ENCODE measurements at regions not wholly inside any gene's neighbourhood (a gene's known extent, or its start where the extent isn't known, plus 50 kb on each side); places are given as distances from the start of the nearest gene placed in this dataset.
A peak's percentile ranks its signal among the peaks of the same experiment; 100 is the strongest.
"Not testable (repeated sequence)": the region's sequence is repeated elsewhere in the genome, so short reads cannot be mapped to it uniquely, and the experiment has no call there.

GRCh38 chr3:178343433-178344038 lies 192.7 kb upstream of the KCNMB2 start:
- ATAC-seq (ENCODE audit: poor library complexity) (no peak), DNase-seq (no peak)
- no peaks in the 10 kb centered on the region for H3K27me3 Mint-ChIP-seq
- TF ChIP-seq CTCF (IDR thresholded peaks at IDR 0.05), result no peak
- H3K4me3 Mint-ChIP-seq, result no peak overlapping the region
- ChIA-PET POLR2A (no interaction called here), CTCF (no interaction called here)
- H3K4me1 Mint-ChIP-seq (ENCODE audit: low read depth), result no peaks in the 10 kb centered on the region
- H3K4me1 ChIP-seq (ENCODE audit: insufficient read depth, low read length), result no peaks in the 10 kb centered on the region
- no peaks in the 10 kb centered on the region for H3K36me3 Mint-ChIP-seq (ENCODE audit: low read depth)
- no peak overlapping the region for H3K27ac ChIP-seq (ENCODE audit: low read depth in 1 of 2, low read length in 2 of 2)
- no peak overlapping the region for H3K27ac Mint-ChIP-seq
- H3K27me3 ChIP-seq (ENCODE audit: control insufficient read depth in 1 of 2, insufficient read depth in 2 of 2, low read length in 2 of 2), result no peaks in the 10 kb centered on the region
- intact Hi-C loops (cut with DNase I, micrococcal nuclease), result no loop called here
- H3K36me3 ChIP-seq (ENCODE audit: insufficient read depth, low read length), result no peaks in the 10 kb centered on the region
- H3K9me3 ChIP-seq (ENCODE audit: control insufficient read depth in 1 of 2, insufficient read depth in 1 of 2, low read length in 2 of 2), result no peaks in the 10 kb centered on the region
- no peaks in the 10 kb centered on the region for H3K9me3 Mint-ChIP-seq
- no peak overlapping the region for H3K4me3 ChIP-seq (ENCODE audit: low read length)

GRCh38 chr3:178345944-178346343 lies 190.3 kb upstream of the KCNMB2 start:
- DNase-seq (no peak), ATAC-seq (ENCODE audit: poor library complexity) (no peak)
- Mint-ChIP-seq H3K9me3 (no peaks in the 10 kb centered on the region), H3K27me3 (peaks cover 4% of the 10 kb centered on the region), H3K4me3 (no peak overlapping the region), H3K27ac (no peak overlapping the region), H3K4me1 (ENCODE audit: low read depth) (no peaks in the 10 kb centered on the region), H3K36me3 (ENCODE audit: low read depth) (no peaks in the 10 kb centered on the region)
- ChIA-PET CTCF (interaction anchor here (1.5 kb wide), 1 partner anchor 9 kb away, joined by 4 read pairs; no protein-coding TSS in a partner anchor), POLR2A (interaction anchor here (0.6 kb wide), 1 partner anchor 10 kb away, joined by 3 read pairs; no protein-coding TSS in a partner anchor)
- no peak overlapping the region for H3K4me3 ChIP-seq (ENCODE audit: low read length)
- no peak for TF ChIP-seq CTCF (IDR thresholded peaks at IDR 0.05)
- H3K27ac ChIP-seq (ENCODE audit: low read depth in 1 of 2, low read length in 2 of 2), result no peak overlapping the region
- H3K9me3 ChIP-seq (ENCODE audit: control insufficient read depth in 1 of 2, insufficient read depth in 1 of 2, low read length in 2 of 2), result no peaks in the 10 kb centered on the region
- no peaks in the 10 kb centered on the region for H3K27me3 ChIP-seq (ENCODE audit: control insufficient read depth in 1 of 2, insufficient read depth in 2 of 2, low read length in 2 of 2)
- no peaks in the 10 kb centered on the region for H3K36me3 ChIP-seq (ENCODE audit: insufficient read depth, low read length)
- intact Hi-C loops (cut with DNase I, micrococcal nuclease), result no loop called here
- no peaks in the 10 kb centered on the region for H3K4me1 ChIP-seq (ENCODE audit: insufficient read depth, low read length)

- ATAC-seq (ENCODE audit: poor library complexity); CTCF ChIA-PET; H3K27ac Mint-ChIP-seq; H3K4me3 Mint-ChIP-seq; H3K36me3 Mint-ChIP-seq (ENCODE audit: low read depth); H3K4me1 Mint-ChIP-seq (ENCODE audit: low read depth); H3K27me3 ChIP-seq (ENCODE audit: control insufficient read depth in 1 of 2, insufficient read depth in 2 of 2, low read length in 2 of 2); H3K27ac ChIP-seq (ENCODE audit: low read depth in 1 of 2, low read length in 2 of 2); H3K36me3 ChIP-seq (ENCODE audit: insufficient read depth, low read length); H3K9me3 ChIP-seq (ENCODE audit: control insufficient read depth in 1 of 2, insufficient read depth in 1 of 2, low read length in 2 of 2); H3K9me3 Mint-ChIP-seq; POLR2A ChIA-PET; H3K4me1 ChIP-seq (ENCODE audit: insufficient read depth, low read length); H3K27me3 Mint-ChIP-seq; H3K4me3 ChIP-seq (ENCODE audit: low read length); intact Hi-C loops (cut with DNase I, micrococcal nuclease): not testable (repeated sequence)
- DNase-seq, result peak in 2 of 14 experiments; percentile 6 to 53
These were observed 187.5 kb upstream of the KCNMB2 start for GRCh38 chr3:178348561-178349217.

GRCh38 chr3:178349218-178349596 lies 187.0 kb upstream of the KCNMB2 start:
- H3K27ac ChIP-seq (ENCODE audit: low read depth in 1 of 2, low read length in 2 of 2); H3K27me3 Mint-ChIP-seq; H3K4me3 ChIP-seq (ENCODE audit: low read length); H3K36me3 ChIP-seq (ENCODE audit: insufficient read depth, low read length); DNase-seq; H3K9me3 ChIP-seq (ENCODE audit: control insufficient read depth in 1 of 2, insufficient read depth in 1 of 2, low read length in 2 of 2); H3K27me3 ChIP-seq (ENCODE audit: control insufficient read depth in 1 of 2, insufficient read depth in 2 of 2, low read length in 2 of 2); H3K4me1 Mint-ChIP-seq (ENCODE audit: low read depth); H3K27ac Mint-ChIP-seq; H3K4me1 ChIP-seq (ENCODE audit: insufficient read depth, low read length); H3K4me3 Mint-ChIP-seq; H3K36me3 Mint-ChIP-seq (ENCODE audit: low read depth); H3K9me3 Mint-ChIP-seq; POLR2A ChIA-PET; CTCF ChIA-PET; ATAC-seq (ENCODE audit: poor library complexity); intact Hi-C loops (cut with DNase I, micrococcal nuclease): not testable (repeated sequence)
